ENCODE measurements at regions not wholly inside any gene's neighbourhood (a gene's known extent, or its start where the extent isn't known, plus 50 kb on each side); places are given as distances from the start of the nearest gene placed in this dataset.
A peak's percentile ranks its signal among the peaks of the same experiment; 100 is the strongest.

DNA sequence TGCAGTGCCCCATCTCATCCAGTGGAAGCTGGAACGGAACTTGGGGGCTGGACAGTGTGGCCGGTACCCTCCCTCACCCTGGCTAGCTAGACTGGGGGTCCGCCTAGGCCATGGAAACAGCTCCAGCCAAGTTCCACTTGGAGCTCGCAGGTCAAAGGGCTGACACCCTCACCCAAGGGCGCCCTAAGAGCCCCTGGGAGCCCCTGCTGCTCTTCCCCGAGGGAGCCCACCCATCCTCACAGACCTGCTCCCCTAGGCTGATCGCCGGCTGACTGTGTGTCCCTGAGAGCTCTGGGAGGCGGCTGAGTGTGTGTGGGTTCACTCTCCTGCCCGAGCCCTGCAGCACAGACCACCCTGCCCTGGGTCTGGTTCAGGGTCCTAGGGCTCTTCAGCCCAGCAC is 118.2 kb upstream of the OTOS start:
- Histone ChIP-seq H3K9me2 (no peaks in the 10 kb centered on the region), H3K4me1 (ENCODE audit: control insufficient read depth in 1 of 2, insufficient read depth in 2 of 2, low read depth in 1 of 2, low read length in 1 of 2) (peaks cover 0 to 16% of the 10 kb centered on the region in 2 experiments; a peak in 1 of 4 replicates), H3K79me2 (ENCODE audit: insufficient read depth) (no peaks in the 10 kb centered on the region), H3K27ac (ENCODE audit: low read depth in 2 of 2, low read length in 1 of 2) (peak overlapping the region in 1 of 2 experiments; percentile 62; a peak in 2 of 4 replicates), H3F3A (replicated peaks; ENCODE audit: insufficient read depth) (no peaks in the 10 kb centered on the region), H4K20me1 (ENCODE audit: insufficient read depth) (no peaks in the 10 kb centered on the region), H3K4me3 (ENCODE audit: low read depth in 2 of 2, low read length in 1 of 2) (no peak overlapping the region), H3K36me3 (replicated peaks in 1 of 2; ENCODE audit: control insufficient read depth in 1 of 2, insufficient read depth in 2 of 2, low read length in 1 of 2) (no peaks in the 10 kb centered on the region), H2AFZ (ENCODE audit: low read depth) (no peak overlapping the region), H3K9ac (no peak overlapping the region), H3K9me3 (no peaks in the 10 kb centered on the region), H3K4me2 (no peak overlapping the region), H3K27me3 (ENCODE audit: insufficient read depth) (no peaks in the 10 kb centered on the region)
- ChIA-PET POLR2A (no interaction called here), CTCF (interaction anchor here (0.9 to 2.4 kb wide), 3 partner anchors 10 to 115 kb away, joined by 3 to 9 read pairs (median 4); no protein-coding TSS in a partner anchor)
- 63% methylated on average over 4 of the region's 10 CpGs for WGBS (ENCODE audit: low lambda C conversion rate)
- TF ChIP-seq CHD2 (IDR thresholded peaks at IDR 0.05; ENCODE audit: low read length, partially characterized antibody) (no peak), FOXJ3 (CRISPR knock-in tag; IDR thresholded peaks at IDR 0.05) (no peak), MEF2A (IDR thresholded peaks at IDR 0.05; ENCODE audit: borderline replicate concordance, low read depth) (no peak)
- TF ChIP-seq, protein P1, sequence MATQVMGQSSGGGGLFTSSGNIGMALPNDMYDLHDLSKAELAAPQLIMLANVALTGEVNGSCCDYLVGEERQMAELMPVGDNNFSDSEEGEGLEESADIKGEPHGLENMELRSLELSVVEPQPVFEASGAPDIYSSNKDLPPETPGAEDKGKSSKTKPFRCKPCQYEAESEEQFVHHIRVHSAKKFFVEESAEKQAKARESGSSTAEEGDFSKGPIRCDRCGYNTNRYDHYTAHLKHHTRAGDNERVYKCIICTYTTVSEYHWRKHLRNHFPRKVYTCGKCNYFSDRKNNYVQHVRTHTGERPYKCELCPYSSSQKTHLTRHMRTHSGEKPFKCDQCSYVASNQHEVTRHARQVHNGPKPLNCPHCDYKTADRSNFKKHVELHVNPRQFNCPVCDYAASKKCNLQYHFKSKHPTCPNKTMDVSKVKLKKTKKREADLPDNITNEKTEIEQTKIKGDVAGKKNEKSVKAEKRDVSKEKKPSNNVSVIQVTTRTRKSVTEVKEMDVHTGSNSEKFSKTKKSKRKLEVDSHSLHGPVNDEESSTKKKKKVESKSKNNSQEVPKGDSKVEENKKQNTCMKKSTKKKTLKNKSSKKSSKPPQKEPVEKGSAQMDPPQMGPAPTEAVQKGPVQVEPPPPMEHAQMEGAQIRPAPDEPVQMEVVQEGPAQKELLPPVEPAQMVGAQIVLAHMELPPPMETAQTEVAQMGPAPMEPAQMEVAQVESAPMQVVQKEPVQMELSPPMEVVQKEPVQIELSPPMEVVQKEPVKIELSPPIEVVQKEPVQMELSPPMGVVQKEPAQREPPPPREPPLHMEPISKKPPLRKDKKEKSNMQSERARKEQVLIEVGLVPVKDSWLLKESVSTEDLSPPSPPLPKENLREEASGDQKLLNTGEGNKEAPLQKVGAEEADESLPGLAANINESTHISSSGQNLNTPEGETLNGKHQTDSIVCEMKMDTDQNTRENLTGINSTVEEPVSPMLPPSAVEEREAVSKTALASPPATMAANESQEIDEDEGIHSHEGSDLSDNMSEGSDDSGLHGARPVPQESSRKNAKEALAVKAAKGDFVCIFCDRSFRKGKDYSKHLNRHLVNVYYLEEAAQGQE (IDR thresholded peaks at IDR 0.05; ENCODE audit: low read depth, low read length): no peak
- TF ChIP-seq, protein P2, sequence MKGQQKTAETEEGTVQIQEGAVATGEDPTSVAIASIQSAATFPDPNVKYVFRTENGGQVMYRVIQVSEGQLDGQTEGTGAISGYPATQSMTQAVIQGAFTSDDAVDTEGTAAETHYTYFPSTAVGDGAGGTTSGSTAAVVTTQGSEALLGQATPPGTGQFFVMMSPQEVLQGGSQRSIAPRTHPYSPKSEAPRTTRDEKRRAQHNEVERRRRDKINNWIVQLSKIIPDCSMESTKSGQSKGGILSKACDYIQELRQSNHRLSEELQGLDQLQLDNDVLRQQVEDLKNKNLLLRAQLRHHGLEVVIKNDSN (IDR thresholded peaks at IDR 0.05; ENCODE audit: borderline replicate concordance, low read depth): no peak
- no peak for DNase-seq

- Histone ChIP-seq H3K36me3 (replicated peaks in 1 of 2; ENCODE audit: control insufficient read depth in 1 of 2, insufficient read depth in 2 of 2, low read length in 1 of 2) (no peaks in the 10 kb centered on the region), H3K4me1 (ENCODE audit: control insufficient read depth in 1 of 2, insufficient read depth in 2 of 2, low read depth in 1 of 2, low read length in 1 of 2) (peaks cover 0 to 16% of the 10 kb centered on the region in 2 experiments; a peak in 1 of 4 replicates), H3K27me3 (ENCODE audit: insufficient read depth) (no peaks in the 10 kb centered on the region), H3K4me3 (ENCODE audit: low read depth in 2 of 2, low read length in 1 of 2) (no peak overlapping the region), H2AFZ (ENCODE audit: low read depth) (no peak overlapping the region), H3K9me3 (no peaks in the 10 kb centered on the region), H3K27ac (ENCODE audit: low read depth in 2 of 2, low read length in 1 of 2) (peak overlapping the region in 1 of 2 experiments; percentile 62; a peak in 2 of 4 replicates), H4K20me1 (ENCODE audit: insufficient read depth) (no peaks in the 10 kb centered on the region), H3K9me2 (no peaks in the 10 kb centered on the region), H3K79me2 (ENCODE audit: insufficient read depth) (no peaks in the 10 kb centered on the region), H3F3A (replicated peaks; ENCODE audit: insufficient read depth) (no peaks in the 10 kb centered on the region), H3K9ac (no peak overlapping the region), H3K4me2 (no peak overlapping the region)
- ChIA-PET CTCF (interaction anchor here (0.8 to 2.4 kb wide), 7 partner anchors 10 to 177 kb away, joined by 3 to 9 read pairs (median 4); no protein-coding TSS in a partner anchor), POLR2A (no interaction called here)
- peak; percentile 58 for DNase-seq
- WGBS (ENCODE audit: low lambda C conversion rate): 34% methylated on average over 10 of the region's 17 CpGs
- TF ChIP-seq, protein P1 (IDR thresholded peaks at IDR 0.05; ENCODE audit: low read depth, low read length): no peak
- peak; percentile 67 for TF ChIP-seq GATA2 (CRISPR knock-in tag; IDR thresholded peaks at IDR 0.05)
These were observed 118.9 kb upstream of the OTOS start for GRCh38 chr2:240259201-240259923.

All from SK-N-SH (cell line).